HG02852 (cell line): ENCODE measurements at regions not wholly inside any gene's neighbourhood (a gene's known extent, or its start where the extent isn't known, plus 50 kb on each side); places are given as distances from the start of the nearest gene placed in this dataset.
"Not testable (repeated sequence)": the region's sequence is repeated elsewhere in the genome, so short reads cannot be mapped to it uniquely, and the experiment has no call there.

ENCODE experiments used
- ATAC-seq: cut with Tn5 transposase; IDR thresholded peaks from one replicate; pipeline ENCODE4 v1.9.1; 2021; ENCODE audit warnings: mild to moderate bottlenecking, moderate library complexity; ENCODE audit not compliant: unreplicated experiment

DNA sequence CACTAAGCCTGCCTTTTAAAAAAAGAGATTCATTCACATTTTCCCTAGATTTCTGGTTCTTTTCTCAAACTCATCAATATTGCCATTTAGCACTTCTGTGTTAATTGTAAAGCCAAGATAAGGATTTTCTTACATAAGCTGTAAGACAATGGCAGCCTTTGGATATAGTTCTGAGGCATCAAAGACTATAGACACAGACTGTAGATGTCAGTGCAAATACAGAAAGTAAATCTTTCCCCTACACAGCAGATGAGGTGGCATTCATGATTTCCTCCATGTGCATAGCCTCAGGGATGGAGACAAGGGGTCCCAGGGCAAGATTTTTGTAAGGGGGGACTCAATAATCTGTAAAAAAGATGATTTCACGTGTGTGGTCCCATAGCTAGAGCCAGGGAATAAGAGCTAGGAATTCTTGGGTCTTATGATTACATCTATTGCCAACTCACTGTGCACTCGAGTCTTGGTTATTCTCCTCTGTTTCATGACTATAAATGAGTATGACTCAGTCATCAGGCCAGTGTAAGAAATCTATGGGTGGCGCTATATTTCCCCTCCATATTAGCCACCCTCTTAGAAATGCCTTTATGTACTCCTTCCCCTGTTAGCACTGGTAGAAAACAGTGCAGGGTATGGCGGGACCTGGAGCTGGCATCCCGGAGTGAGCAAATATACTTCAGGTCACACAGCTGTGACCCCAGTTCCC, 207.5 kb downstream of the EXOC5 start:
- ATAC-seq = no peak

GRCh38 chr14:57060276-57060955, 208.3 kb downstream of the EXOC5 start:
- peak; percentile 96 for ATAC-seq

DNA sequence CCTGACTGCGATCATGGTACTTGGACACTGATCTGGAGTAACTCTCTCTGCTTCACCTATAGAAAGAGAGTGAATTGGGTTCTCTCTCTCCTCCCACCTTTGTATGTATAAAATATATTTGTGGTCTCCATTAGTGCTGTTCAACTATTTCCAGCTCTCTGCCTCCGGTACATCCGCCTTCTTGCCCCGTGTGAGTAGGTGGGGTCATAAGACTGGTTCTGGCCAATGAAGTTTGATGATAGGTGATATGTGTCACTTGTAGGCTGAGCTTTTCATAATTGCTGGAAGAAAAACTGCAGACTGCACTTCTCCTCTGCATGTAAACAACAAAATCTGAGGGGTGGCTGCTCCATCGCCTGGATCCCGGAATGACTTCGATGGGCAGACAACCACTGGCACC, 210.4 kb downstream of the EXOC5 start:
- no peak for ATAC-seq

DNA sequence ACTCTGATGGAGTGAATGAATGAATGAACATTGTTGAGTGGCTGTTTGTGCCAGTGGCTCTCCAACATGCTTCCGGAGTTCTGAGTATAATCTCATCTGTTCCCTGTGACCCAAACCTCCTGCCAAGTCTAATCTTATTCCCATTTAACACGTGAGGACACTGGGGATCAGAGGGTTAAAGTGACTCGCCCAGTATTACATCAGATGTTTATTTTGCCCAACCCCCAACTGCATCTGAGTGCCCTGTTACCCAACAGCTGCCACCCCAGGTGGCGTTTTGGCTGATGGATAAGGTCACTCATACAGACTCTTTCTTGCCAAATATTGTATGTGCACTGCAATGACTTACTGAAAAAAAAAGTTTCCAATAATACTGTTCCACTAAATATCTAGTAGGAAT, 210.9 kb downstream of the EXOC5 start:
- ATAC-seq = no peak

DNA sequence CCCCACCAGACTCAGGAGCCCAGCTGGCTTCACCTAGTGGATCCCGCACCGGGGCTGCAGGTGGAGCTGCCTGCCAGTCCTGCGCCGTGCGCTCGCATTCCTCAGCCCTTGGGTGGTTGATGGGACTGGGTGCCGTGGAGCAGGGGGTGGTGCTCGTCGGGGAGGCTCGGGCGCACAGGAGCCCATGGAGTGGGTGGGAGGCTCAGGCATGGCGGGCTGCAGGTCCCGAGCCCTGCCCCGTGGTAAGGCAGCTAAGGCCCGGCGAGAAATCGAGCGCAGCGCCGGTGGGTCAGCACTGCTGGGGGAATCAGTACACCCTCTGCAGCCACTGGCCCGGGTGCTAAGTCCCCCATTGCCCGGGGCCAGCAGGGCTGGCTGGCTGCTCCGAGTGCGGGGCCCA, 212.2 kb downstream of the EXOC5 start:
- not testable (repeated sequence) for ATAC-seq

- no peak for ATAC-seq
Measured at GRCh38 chr14:57052705-57053302, 215.9 kb downstream of the EXOC5 start.

DNA sequence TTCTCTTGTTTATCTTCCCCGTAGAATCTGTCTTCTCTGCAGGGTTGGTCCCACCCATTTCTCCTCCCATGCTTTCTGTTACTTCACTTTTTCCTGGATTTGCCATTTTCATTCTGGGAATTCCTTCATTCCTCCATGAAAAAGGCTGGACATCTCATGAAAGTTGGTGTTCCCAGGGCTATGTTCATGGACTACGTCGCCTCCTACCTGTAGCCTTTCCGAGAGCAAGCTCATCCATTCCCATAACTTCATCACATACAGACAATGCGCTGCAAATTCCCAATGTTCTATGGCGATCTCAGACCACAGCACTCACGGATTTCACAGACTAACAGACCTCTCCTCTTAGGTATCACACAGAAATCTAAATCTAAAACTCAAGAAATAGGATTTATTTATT, 217.1 kb downstream of the EXOC5 start:
- ATAC-seq = no peak

- no peak for ATAC-seq
Measured at GRCh38 chr14:57049848-57050247, 218.9 kb downstream of the EXOC5 start.

- ATAC-seq = no peak
Measured at GRCh38 chr14:57046175-57046574, 222.5 kb downstream of the EXOC5 start.

DNA sequence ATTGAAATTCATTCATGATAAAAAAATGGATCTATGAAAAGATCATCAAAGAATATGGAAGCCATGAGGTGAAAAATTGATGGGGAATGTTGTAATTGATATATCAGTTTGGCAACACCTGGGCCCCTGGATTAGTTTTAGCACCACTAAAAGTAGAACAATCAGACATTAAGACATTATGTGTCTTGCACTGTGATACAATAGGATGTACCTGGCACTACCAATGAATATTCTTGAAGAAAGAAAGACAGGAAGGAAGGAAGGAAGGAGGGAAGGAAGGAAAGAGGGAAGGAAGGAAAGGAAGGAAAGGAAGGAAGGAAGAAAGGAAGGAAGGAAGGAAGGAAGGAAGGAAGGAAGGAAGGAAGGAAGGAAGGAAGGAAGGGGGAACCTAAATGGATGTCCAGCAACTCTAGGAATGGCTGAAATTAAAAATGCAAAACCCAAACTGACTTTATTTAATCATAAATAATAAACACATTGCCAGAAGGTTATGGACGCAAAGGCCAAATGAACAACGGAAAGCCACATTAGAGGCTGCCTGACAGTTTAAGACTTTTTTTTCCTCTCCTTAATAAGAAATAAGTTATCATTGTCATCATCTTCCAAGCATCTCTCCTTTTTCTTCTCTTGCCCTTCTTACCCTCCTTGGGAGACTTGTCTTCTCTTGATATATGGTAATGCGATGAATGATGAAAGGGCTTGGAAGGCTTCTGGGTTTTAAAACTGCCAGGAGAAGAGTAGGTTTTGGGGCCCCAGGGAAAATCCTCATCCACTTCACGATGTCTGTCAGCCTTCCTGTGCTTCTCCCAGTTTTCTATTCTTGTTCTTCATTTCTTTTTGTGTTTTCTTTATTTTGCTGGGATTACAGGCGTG, 224.4 kb downstream of the EXOC5 start:
- ATAC-seq = not testable (repeated sequence)

DNA sequence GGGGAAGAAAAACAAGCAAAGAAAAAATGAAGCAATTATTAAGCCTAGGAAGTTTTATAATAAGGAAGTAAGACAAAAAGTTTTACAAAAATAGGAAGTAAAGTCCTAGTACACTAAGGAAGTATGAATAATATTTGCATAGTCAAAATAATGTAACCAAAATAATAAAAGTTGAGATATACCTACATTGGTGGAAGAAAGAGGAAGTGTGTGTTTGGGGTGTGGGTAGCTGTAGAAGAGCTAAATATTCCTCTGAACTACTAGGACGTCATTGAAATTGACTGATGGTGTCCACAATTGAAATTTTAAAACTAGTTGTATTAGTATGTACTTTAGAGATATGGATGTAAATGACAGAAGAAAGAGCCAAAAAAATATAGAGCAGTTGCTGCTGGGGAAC, 228.4 kb upstream of the OTX2 start:
- peak; percentile 75 for ATAC-seq

DNA sequence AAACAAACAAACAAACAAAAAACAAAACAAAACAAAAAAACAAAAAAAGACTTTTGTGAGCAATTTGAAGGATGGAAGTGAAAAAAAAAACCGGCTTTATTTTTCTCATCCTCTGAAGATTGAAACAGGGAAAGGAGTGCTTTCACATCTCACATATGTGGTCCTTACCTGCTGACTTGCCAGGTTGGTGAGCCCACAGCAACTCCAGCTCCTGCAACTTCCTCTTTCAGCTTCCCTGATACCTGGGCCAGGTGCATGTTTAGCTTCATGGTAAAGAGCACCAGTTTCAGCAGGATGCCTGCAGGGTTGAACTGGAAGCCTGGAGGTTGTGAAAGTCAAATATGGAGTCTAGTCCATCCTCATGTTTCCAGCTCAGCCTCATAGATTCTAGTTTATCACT, 221.2 kb upstream of the OTX2 start:
- no peak for ATAC-seq

GRCh38 chr14:57029620-57030253, 219.5 kb upstream of the OTX2 start:
- ATAC-seq = no peak

DNA sequence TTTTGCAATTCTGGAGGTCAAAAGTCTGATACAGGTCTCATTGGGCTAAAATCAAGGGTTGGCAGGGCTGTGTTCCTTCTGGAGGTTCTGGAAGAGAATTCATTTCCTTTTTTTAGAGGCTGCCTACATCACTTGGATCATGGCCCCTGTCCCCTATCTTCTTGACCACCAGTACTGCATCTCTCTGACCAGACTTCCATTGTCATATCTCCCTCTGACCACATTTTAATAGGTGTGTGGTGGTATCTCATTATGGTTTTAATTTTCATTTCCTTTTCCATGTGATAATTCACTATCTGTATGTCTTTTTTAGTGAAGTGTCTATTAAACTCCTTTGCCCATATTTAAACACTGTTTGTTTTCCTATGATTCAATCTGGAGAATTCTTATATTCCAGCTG, 215.2 kb upstream of the OTX2 start:
- no peak for ATAC-seq

GRCh38 chr14:57022608-57023007, 212.3 kb upstream of the OTX2 start:
- no peak for ATAC-seq

DNA sequence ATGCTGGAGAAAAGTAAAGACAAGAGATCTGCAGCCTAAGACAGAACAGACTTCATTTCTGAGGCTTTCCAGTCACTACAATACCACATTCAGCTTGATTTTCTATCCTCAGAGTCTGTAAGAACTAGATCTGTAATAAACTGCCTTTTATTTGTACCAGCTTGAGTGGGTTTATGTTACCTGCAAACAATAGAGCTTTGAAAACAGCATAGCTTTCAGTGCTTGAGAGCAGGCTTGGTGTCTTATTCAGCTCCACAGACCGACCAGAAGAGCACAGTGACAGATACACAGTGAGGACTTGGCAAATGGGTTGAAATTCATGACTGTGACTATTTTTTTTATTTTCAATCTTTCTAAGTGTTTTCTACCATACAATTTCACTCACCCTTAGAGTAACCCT, 207.8 kb upstream of the OTX2 start:
- no peak for ATAC-seq

DNA sequence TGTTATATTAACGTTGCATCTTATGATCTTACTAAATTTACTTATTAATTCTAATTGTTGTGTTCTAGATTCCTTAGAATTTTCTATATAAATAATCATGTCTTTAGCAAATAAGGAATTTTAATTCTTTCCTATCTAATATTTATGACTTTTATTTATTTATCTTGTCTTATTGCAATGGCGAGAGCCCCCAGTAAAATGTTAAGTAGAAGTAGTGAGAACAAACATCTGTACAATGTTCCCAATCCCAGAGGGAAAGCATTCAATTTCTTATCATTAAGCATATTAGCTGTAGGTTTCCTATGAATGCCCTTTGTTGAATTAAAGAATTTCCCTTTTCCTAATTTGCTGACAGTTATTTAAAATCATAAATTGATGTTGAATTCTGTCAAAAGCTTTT, 203.7 kb upstream of the OTX2 start:
- ATAC-seq = no peak

- no peak for ATAC-seq
Measured at GRCh38 chr14:57009585-57010515, 199.6 kb upstream of the OTX2 start.

DNA sequence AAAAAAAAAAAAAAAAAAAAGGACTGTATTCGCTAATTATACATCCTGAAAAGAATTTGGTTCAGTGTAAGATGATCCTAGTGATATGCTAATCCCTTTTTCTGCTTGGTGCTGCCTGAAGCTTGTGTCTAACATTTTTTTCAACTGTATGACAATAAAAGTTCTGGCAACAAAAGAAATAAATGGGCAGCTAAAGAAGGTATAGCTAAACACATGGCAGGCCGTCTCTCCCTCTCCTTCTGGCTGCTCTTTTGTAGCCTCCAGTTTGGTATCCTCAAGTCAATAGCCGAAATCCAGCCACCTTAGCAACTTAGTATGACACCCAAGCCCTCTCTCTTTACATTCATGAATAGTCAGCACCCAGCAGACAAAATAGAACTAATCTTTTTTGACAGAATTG, 198.3 kb upstream of the OTX2 start:
- no peak for ATAC-seq

DNA sequence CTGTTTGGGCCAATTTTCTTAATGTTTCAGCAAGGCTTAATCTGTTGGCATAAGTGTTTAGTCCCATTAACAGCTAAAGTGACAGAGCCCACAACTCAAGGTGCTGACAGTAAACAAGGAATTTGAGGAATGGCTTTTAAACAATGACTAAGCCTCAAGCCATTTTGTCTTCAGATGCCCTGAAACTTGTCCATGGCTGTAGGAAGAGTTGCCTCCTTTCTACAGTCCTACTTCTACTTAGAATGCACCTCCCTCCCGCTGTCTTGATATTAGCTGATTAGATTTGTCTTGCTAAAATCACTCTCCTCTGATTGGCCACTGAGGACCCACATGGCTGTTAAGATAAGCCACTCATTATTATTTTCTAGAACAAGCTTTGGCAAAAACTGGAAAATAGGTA, 188.4 kb upstream of the OTX2 start:
- no peak for ATAC-seq
